IMR-90 (cell line): ENCODE measurements at regions not wholly inside any gene's neighbourhood (a gene's known extent, or its start where the extent isn't known, plus 50 kb on each side); places are given as distances from the start of the nearest gene placed in this dataset.

Experiments
- CHD1 ChIP-seq: IDR thresholded peaks from 2 replicates; pipeline ENCODE4 v1.6.1; 2012; ENCODE audit warnings: low read depth, low read length, improper control_type of control experiment
- POLR2A ChIP-seq: IDR thresholded peaks from 2 replicates; pipeline ENCODE4 v1.6.1; 2012; ENCODE audit warnings: mild to moderate bottlenecking, low read depth, low read length
- RCOR1 ChIP-seq: IDR thresholded peaks from 2 replicates; pipeline ENCODE4 v1.6.1; 2012; ENCODE audit warnings: mild to moderate bottlenecking, low read length, improper control_type of control experiment; ENCODE audit not compliant: insufficient replicate concordance
- RFX5 ChIP-seq: IDR thresholded peaks from 2 replicates; pipeline ENCODE4 v1.8.0; 2012; ENCODE audit warnings: low read depth, mild to moderate bottlenecking, low read length, moderate library complexity
- TF ChIP-seq, protein P1 (sequence below): conservative IDR thresholded peaks from 2 replicates; pipeline ENCODE4 v1.5.1; 2012; ENCODE audit warnings: mild to moderate bottlenecking, low read depth, low read length, improper control_type of control experiment

DNA sequence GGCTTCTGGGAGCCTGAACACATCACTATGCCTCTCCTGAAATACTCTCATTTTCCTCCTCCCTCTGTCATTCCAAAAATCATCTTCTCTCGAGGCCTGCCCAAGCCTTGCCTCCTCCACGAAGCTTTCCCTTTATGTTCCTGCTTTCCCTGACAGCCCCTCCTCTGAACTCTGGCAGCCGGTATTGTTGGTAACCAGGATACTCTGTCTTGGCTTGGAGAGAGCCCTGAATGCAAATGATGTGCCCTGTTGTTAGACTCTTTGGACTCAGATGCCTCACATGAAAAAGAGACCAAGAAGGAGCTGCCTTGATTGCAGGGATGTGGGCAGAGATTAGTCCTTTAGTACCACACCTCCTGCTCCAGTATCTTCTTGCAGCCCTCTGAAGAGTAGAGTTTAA, 138.5 kb upstream of the DLX2 start:
- TF ChIP-seq RFX5 (no peak), RCOR1 (no peak), POLR2A (no peak), CHD1 (no peak)
- TF ChIP-seq, protein P1, sequence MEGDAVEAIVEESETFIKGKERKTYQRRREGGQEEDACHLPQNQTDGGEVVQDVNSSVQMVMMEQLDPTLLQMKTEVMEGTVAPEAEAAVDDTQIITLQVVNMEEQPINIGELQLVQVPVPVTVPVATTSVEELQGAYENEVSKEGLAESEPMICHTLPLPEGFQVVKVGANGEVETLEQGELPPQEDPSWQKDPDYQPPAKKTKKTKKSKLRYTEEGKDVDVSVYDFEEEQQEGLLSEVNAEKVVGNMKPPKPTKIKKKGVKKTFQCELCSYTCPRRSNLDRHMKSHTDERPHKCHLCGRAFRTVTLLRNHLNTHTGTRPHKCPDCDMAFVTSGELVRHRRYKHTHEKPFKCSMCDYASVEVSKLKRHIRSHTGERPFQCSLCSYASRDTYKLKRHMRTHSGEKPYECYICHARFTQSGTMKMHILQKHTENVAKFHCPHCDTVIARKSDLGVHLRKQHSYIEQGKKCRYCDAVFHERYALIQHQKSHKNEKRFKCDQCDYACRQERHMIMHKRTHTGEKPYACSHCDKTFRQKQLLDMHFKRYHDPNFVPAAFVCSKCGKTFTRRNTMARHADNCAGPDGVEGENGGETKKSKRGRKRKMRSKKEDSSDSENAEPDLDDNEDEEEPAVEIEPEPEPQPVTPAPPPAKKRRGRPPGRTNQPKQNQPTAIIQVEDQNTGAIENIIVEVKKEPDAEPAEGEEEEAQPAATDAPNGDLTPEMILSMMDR: no peak
